Neuronal stem cell (in vitro differentiated cells): ENCODE measurements at regions not wholly inside any gene's neighbourhood (a gene's known extent, or its start where the extent isn't known, plus 50 kb on each side); places are given as distances from the start of the nearest gene placed in this dataset.

ENCODE experiments used
- DNase-seq: peaks from one replicate; pipeline ENCODE4 v3.0.0-alpha.2; 2013; ENCODE audit warnings: low spot score
- H2AFZ ChIP-seq: one replicate; pipeline ENCODE4 v1.6.1; 2013; ENCODE audit warnings: mild to moderate bottlenecking, low read length, inconsistent platforms
- H2AK5ac ChIP-seq: 2 replicates; pipeline ENCODE4 v1.6.1; 2013; ENCODE audit warnings: low read depth, mild to moderate bottlenecking, inconsistent platforms, low read length, moderate library complexity, mixed read lengths
- H2BK120ac ChIP-seq: 2 replicates; pipeline ENCODE4 v1.6.1; 2013; ENCODE audit warnings: low read depth, mild to moderate bottlenecking, inconsistent platforms, low read length, moderate library complexity, mixed read lengths
- H2BK12ac ChIP-seq: one replicate; pipeline ENCODE4 v1.6.1; 2013; ENCODE audit warnings: low read length, inconsistent platforms
- H2BK15ac ChIP-seq: 2 replicates; pipeline ENCODE4 v1.6.1; 2013; ENCODE audit warnings: mild to moderate bottlenecking, low read length, inconsistent platforms, mixed read lengths
- H2BK5ac ChIP-seq: one replicate; pipeline ENCODE4 v1.6.1; 2013; ENCODE audit warnings: inconsistent platforms, mild to moderate bottlenecking, low read length, moderate library complexity
- H3K14ac ChIP-seq: one replicate; pipeline ENCODE4 v1.6.1; 2013; ENCODE audit warnings: low read length, inconsistent platforms
- H3K18ac ChIP-seq: 2 replicates; pipeline ENCODE4 v1.6.1; 2013; ENCODE audit warnings: low read length, inconsistent platforms
- H3K23ac ChIP-seq: 2 replicates; pipeline ENCODE4 v1.6.1; 2013; ENCODE audit warnings: low read depth, mild to moderate bottlenecking, mixed read lengths, low read length, inconsistent platforms; ENCODE audit not compliant: poor library complexity
- H3K27ac ChIP-seq: replicated peaks from 3 replicates; pipeline ENCODE4 v1.5.1; 2013; ENCODE audit warnings: low read length, inconsistent platforms
- H3K27me3 ChIP-seq, 3 experiments: 2 replicates each; pipeline ENCODE4 v1.6.1; 2013; ENCODE audit warnings: low read length in 3 of 3, mild to moderate bottlenecking in 2 of 3, inconsistent platforms in 1 of 3, low read depth in 1 of 3, mixed read lengths in 1 of 3, moderate library complexity in 1 of 3; ENCODE audit not compliant: control insufficient read depth in 3 of 3, insufficient read depth in 3 of 3
- H3K36me3 ChIP-seq, 2 donors: replicated peaks in 1 of 2; 2 replicates each; pipeline ENCODE4 v1.6.1; 2013; ENCODE audit warnings: low read length in 2 of 2; ENCODE audit not compliant: control insufficient read depth in 2 of 2, insufficient read depth in 2 of 2
- H3K4ac ChIP-seq: 2 replicates; pipeline ENCODE4 v1.6.1; 2013; ENCODE audit warnings: inconsistent platforms, mild to moderate bottlenecking, low read length, moderate library complexity
- H3K4me1 ChIP-seq, 2 donors: 1 replicate in 1 of 2; 2 replicates in 1 of 2; pipeline ENCODE4 v1.6.1; 2013; ENCODE audit warnings: low read length in 2 of 2, low read depth in 1 of 2; ENCODE audit not compliant: control insufficient read depth in 2 of 2, insufficient read depth in 1 of 2
- H3K4me2 ChIP-seq: one replicate; pipeline ENCODE4 v1.6.1; 2013; ENCODE audit warnings: mild to moderate bottlenecking, low read length, inconsistent platforms; ENCODE audit not compliant: insufficient read depth, poor library complexity, severe bottlenecking
- H3K4me3 ChIP-seq, 2 donors: 2 replicates each; pipeline ENCODE4 v1.5.1; 2013; ENCODE audit warnings: low read length in 2 of 2, mild to moderate bottlenecking in 2 of 2, inconsistent platforms in 1 of 2, moderate library complexity in 1 of 2
- H3K79me1 ChIP-seq: one replicate; pipeline ENCODE4 v1.6.1; 2013; ENCODE audit warnings: low read depth, mild to moderate bottlenecking, inconsistent platforms, low read length, moderate library complexity
- H3K9ac ChIP-seq: one replicate; pipeline ENCODE4 v1.6.1; 2013; ENCODE audit warnings: mild to moderate bottlenecking, low read depth, low read length, inconsistent platforms; ENCODE audit not compliant: poor library complexity
- H3K9me3 ChIP-seq, 2 donors: replicated peaks in 1 of 2; 2 replicates each; pipeline versions ENCODE3 to v1.6.1; 2013; ENCODE audit warnings: low read length in 2 of 2, mild to moderate bottlenecking in 2 of 2, inconsistent platforms in 1 of 2, low read depth in 1 of 2, mixed read lengths in 1 of 2, moderate library complexity in 1 of 2; ENCODE audit not compliant: control insufficient read depth in 2 of 2, insufficient read depth in 1 of 2
- H4K8ac ChIP-seq: one replicate; pipeline ENCODE4 v1.6.1; 2013; ENCODE audit warnings: low read depth, mild to moderate bottlenecking, inconsistent platforms, low read length, moderate library complexity
- H4K91ac ChIP-seq: one replicate; pipeline ENCODE4 v1.6.1; 2013; ENCODE audit warnings: low read length, low read depth, mild to moderate bottlenecking, inconsistent platforms; ENCODE audit not compliant: poor library complexity
- WGBS, 2 donors: extraction: QIAGEN DNeasy Blood & Tissue Kit; methylation state at CpG; one replicate each; pipeline ENCODE4 v1.1.7; 2013; ENCODE audit warnings: missing lambda C conversion rate in 2 of 2, mixed read lengths in 1 of 2; ENCODE audit not compliant: insufficient read length in 2 of 2, insufficient replicate concordance in 1 of 2; ENCODE audit errors: extremely low coverage in 2 of 2; 5-methylcytosine and 5-hydroxymethylcytosine counted together

GRCh38 chr12:67535176-67535575 is 113.4 kb upstream of the DYRK2 start:
- no CpG with 5 or more reads among the region's 6 CpGs for WGBS, 2 donors
- Histone ChIP-seq H3K36me3 (no peaks in the 10 kb centered on the region), H3K9me3 (no peaks in the 10 kb centered on the region), H3K79me1 (no peaks in the 10 kb centered on the region), H3K4me1 (peaks cover 0 to 2% of the 10 kb centered on the region in 2 donors), H4K91ac (no peak overlapping the region), H2BK5ac (no peak overlapping the region), H3K27ac (no peak overlapping the region), H2AK5ac (no peak overlapping the region), H2BK120ac (no peak overlapping the region), H3K9ac (no peak overlapping the region), H3K23ac (no peak overlapping the region), H2BK12ac (no peak overlapping the region), H3K4ac (no peak overlapping the region), H3K14ac (no peak overlapping the region), H4K8ac (no peak overlapping the region), H3K27me3 (peaks cover 0 to 6% (median 0%) of the 10 kb centered on the region in 3 experiments), H3K4me3 (no peak overlapping the region), H2BK15ac (no peak overlapping the region), H3K18ac (no peak overlapping the region), H2AFZ (no peak overlapping the region), H3K4me2 (no peak overlapping the region)
- no peak for DNase-seq

GRCh38 chr12:67535971-67536370 is 112.6 kb upstream of the DYRK2 start:
- no peak overlapping the region for H3K4ac ChIP-seq

GRCh38 chr12:67539329-67539728 is 109.2 kb upstream of the DYRK2 start:
- no peak overlapping the region for H3K9ac ChIP-seq
- no peaks in the 10 kb centered on the region for H3K9me3 ChIP-seq
- no peak overlapping the region for H2AK5ac ChIP-seq
- H3K23ac ChIP-seq: no peak overlapping the region
- H3K14ac ChIP-seq: no peak overlapping the region
- no peak overlapping the region for H2AFZ ChIP-seq
- H3K4me2 ChIP-seq: no peak overlapping the region
- no peak overlapping the region for H3K4me3 ChIP-seq
- H3K18ac ChIP-seq: no peak overlapping the region
- peaks cover 0 to 6% (median 0%) of the 10 kb centered on the region in 3 experiments for H3K27me3 ChIP-seq
- H2BK12ac ChIP-seq: no peak overlapping the region
- H3K27ac ChIP-seq: no peak overlapping the region
- no peak for DNase-seq
- no peaks in the 10 kb centered on the region for H3K4me1 ChIP-seq
- H3K36me3 ChIP-seq: no peaks in the 10 kb centered on the region
- H2BK120ac ChIP-seq: no peak overlapping the region
- no peak overlapping the region for H4K8ac ChIP-seq
- H3K79me1 ChIP-seq: no peaks in the 10 kb centered on the region
- no CpG with 5 or more reads among the region's 9 CpGs for WGBS, 2 donors
- H4K91ac ChIP-seq: no peak overlapping the region
- H3K4ac ChIP-seq: no peak overlapping the region
- H2BK5ac ChIP-seq: no peak overlapping the region
- H2BK15ac ChIP-seq: no peak overlapping the region

More at GRCh38 chr12:67535971-67536370, 112.6 kb upstream of the DYRK2 start:
- H3K14ac ChIP-seq: no peak overlapping the region
- no peaks in the 10 kb centered on the region for H3K79me1 ChIP-seq
- no peak overlapping the region for H2AK5ac ChIP-seq
- H3K4me2 ChIP-seq: no peak overlapping the region
- H2AFZ ChIP-seq: no peak overlapping the region
- H4K91ac ChIP-seq: no peak overlapping the region
- no peak for DNase-seq
- peaks cover 0 to 6% (median 0%) of the 10 kb centered on the region in 3 experiments for H3K27me3 ChIP-seq
- H3K23ac ChIP-seq: no peak overlapping the region
- H3K36me3 ChIP-seq: no peaks in the 10 kb centered on the region
- H3K27ac ChIP-seq: no peak overlapping the region
- no peak overlapping the region for H3K4me3 ChIP-seq
- no peaks in the 10 kb centered on the region for H3K9me3 ChIP-seq
- H2BK12ac ChIP-seq: no peak overlapping the region
- H4K8ac ChIP-seq: no peak overlapping the region
- H3K18ac ChIP-seq: no peak overlapping the region
- no peak overlapping the region for H3K9ac ChIP-seq
- peaks cover 0 to 2% of the 10 kb centered on the region in 2 donors for H3K4me1 ChIP-seq
- H2BK5ac ChIP-seq: no peak overlapping the region
- H2BK120ac ChIP-seq: no peak overlapping the region
- H2BK15ac ChIP-seq: no peak overlapping the region
- WGBS, 2 donors: no CpG with 5 or more reads among the region's 5 CpGs

- Histone ChIP-seq H2AFZ (no peak overlapping the region), H3K9me3 (no peaks in the 10 kb centered on the region), H3K4me2 (no peak overlapping the region), H2BK15ac (no peak overlapping the region), H4K8ac (no peak overlapping the region), H3K14ac (no peak overlapping the region), H3K4me3 (no peak overlapping the region), H3K27me3 (peaks cover 0 to 6% (median 0%) of the 10 kb centered on the region in 3 experiments), H2BK5ac (no peak overlapping the region), H4K91ac (no peak overlapping the region), H2BK12ac (no peak overlapping the region), H3K9ac (no peak overlapping the region), H3K18ac (no peak overlapping the region), H3K4ac (no peak overlapping the region), H3K79me1 (no peaks in the 10 kb centered on the region), H2BK120ac (no peak overlapping the region), H3K27ac (no peak overlapping the region), H3K23ac (no peak overlapping the region), H3K4me1 (no peaks in the 10 kb centered on the region), H2AK5ac (no peak overlapping the region), H3K36me3 (no peaks in the 10 kb centered on the region)
- no peak for DNase-seq
- no CpG with 5 or more reads among the region's 3 CpGs for WGBS, 2 donors
Observed at GRCh38 chr12:67539946-67540345, 108.6 kb upstream of the DYRK2 start.
